ENCODE measurements at regions not wholly inside any gene's neighbourhood (a gene's known extent, or its start where the extent isn't known, plus 50 kb on each side); places are given as distances from the start of the nearest gene placed in this dataset.

- no TSS peak for BruUV-seq (replicated peaks)
- Histone ChIP-seq H3K4me3 (ENCODE audit: insufficient read depth, low read depth, low read length) (no peak overlapping the region), H4K5ac (ENCODE audit: low read depth, low read length) (no peak overlapping the region), H4K20me1 (ENCODE audit: insufficient read depth, low read length) (no peaks in the 10 kb centered on the region), H3K79me1 (ENCODE audit: low read depth in 1 of 2, low read length in 2 of 2) (no peaks in the 10 kb centered on the region), H3K4me1 (ENCODE audit: control insufficient read depth, insufficient read depth, low read length) (peaks cover 3% of the 10 kb centered on the region), H2AK5ac (ENCODE audit: low read depth, low read length) (no peak overlapping the region), H3K9ac (ENCODE audit: low read depth, low read length) (no peak overlapping the region), H3K9me1 (ENCODE audit: insufficient read depth, low read length) (no peaks in the 10 kb centered on the region), H3K9me3 (ENCODE audit: control insufficient read depth, insufficient read depth, low read length) (no peaks in the 10 kb centered on the region), H2BK20ac (ENCODE audit: low read depth, low read length) (no peak overlapping the region), H3K4me2 (ENCODE audit: low read depth, low read length) (no peak overlapping the region), H4K8ac (ENCODE audit: low read depth in 2 of 2, low read length in 2 of 2) (no peak overlapping the region), H2BK120ac (ENCODE audit: low read depth, low read length) (no peak overlapping the region), H3K4ac (ENCODE audit: low read depth, low read length) (no peak overlapping the region), H3K23ac (ENCODE audit: low read depth, low read length) (no peak overlapping the region), H2BK15ac (ENCODE audit: low read depth, low read length) (no peak overlapping the region), H3K36me3 (ENCODE audit: control insufficient read depth, insufficient read depth, low read length) (no peaks in the 10 kb centered on the region), H2AK9ac (replicated peaks; ENCODE audit: low read depth, low read length, poor library complexity) (no peak overlapping the region), H3K18ac (ENCODE audit: low read depth, low read length) (no peak overlapping the region), H2AFZ (replicated peaks; ENCODE audit: low read length, poor library complexity) (no peak overlapping the region), H3K27me3 (ENCODE audit: control insufficient read depth, insufficient read depth, low read length) (no peaks in the 10 kb centered on the region), H4K91ac (ENCODE audit: insufficient read depth, low read depth, low read length) (no peak overlapping the region), H3K56ac (ENCODE audit: extremely low read depth, insufficient read depth, low read length) (no peak overlapping the region), H2BK5ac (ENCODE audit: low read depth, low read length, poor library complexity, severe bottlenecking) (no peak overlapping the region), H3K27ac (ENCODE audit: insufficient read depth, low read length) (no peak overlapping the region), H3K14ac (replicated peaks; ENCODE audit: low read depth, low read length) (no peak overlapping the region)
- ChIA-PET CTCF (interaction anchor here (0.6 kb wide), 1 partner anchor 142 kb away, joined by 4 read pairs; no protein-coding TSS in a partner anchor), POLR2A (ENCODE audit: unreplicated experiment) (no interaction called here)
- DNase-seq (no peak), ATAC-seq (ENCODE audit: low read depth) (no peak)
- 100% methylated on average over 1 of the region's 3 CpGs; no CpG with 5 or more reads in 1 of the 2 experiments for WGBS, 2 experiments (ENCODE audit: extremely low coverage in 2 of 2, insufficient read length in 1 of 2)
- dilution Hi-C loops (cut with HindIII; ENCODE audit: low sequenced_read_pairs, unreplicated experiment) (no loop called here), in situ Hi-C loops (cut with MboI; ENCODE audit: low sequenced_read_pairs) (no loop called here), intact Hi-C loops (cut with micrococcal nuclease) (no loop called here)
- TF ChIP-seq MXI1 (IDR thresholded peaks at IDR 0.05; ENCODE audit: borderline replicate concordance, low read depth, low read length) (no peak), RAD21 (IDR thresholded peaks at IDR 0.05; ENCODE audit: low read length) (no peak), SMC3 (IDR thresholded peaks at IDR 0.05; ENCODE audit: low read depth, low read length) (no peak), MAFK (IDR thresholded peaks at IDR 0.05; ENCODE audit: low read depth, low read length) (no peak), FOS (IDR thresholded peaks at IDR 0.05; ENCODE audit: low read depth, low read length) (no peak), ELK1 (IDR thresholded peaks at IDR 0.05; ENCODE audit: borderline replicate concordance, low read depth, low read length) (no peak), RFX5 (IDR thresholded peaks at IDR 0.05; ENCODE audit: low read depth, low read length) (no peak), NFE2L2 (IDR thresholded peaks at IDR 0.05; ENCODE audit: low read depth, low read length) (no peak), CTCF (conservative IDR thresholded peaks at IDR 0.05; ENCODE audit: low read depth, low read length) (no peak), BHLHE40 (IDR thresholded peaks at IDR 0.05; ENCODE audit: low read depth, low read length) (no peak), CHD1 (IDR thresholded peaks at IDR 0.05; ENCODE audit: low read depth, low read length) (no peak), MAZ (IDR thresholded peaks at IDR 0.05; ENCODE audit: borderline replicate concordance, low read depth, low read length) (no peak), USF2 (IDR thresholded peaks at IDR 0.05; ENCODE audit: low read depth, low read length) (no peak)
Measured at GRCh38 chr3:31176045-31176444, 281.6 kb upstream of the GADL1 start.

Data from IMR-90 (cell line).